Panc1 (cell line): ENCODE measurements at regions not wholly inside any gene's neighbourhood (a gene's known extent, or its start where the extent isn't known, plus 50 kb on each side); places are given as distances from the start of the nearest gene placed in this dataset.

Experiments
- ATAC-seq: fragments of 200-7000 bp; cut with Tn5 transposase; 2 replicates; pipeline ENCODE4 v1.9.1; 2020; ENCODE audit warnings: mild to moderate bottlenecking, moderate library complexity
- BruUV-seq: library from RNA; stranded (reverse); fragments of 400-500 nt; replicated peaks from 2 replicates; lab custom pipeline; 2021; lab: Mats Ljungman, UMichigan
- CTCF ChIA-PET: fragments of 300-600 bp; sonication (Branson Sonifier 250); formaldehyde crosslinking; loops from one replicate; lab custom pipeline; 2022; ENCODE audit warnings: antibody characterized with exemption; lab: Charles Lee
- POLR2A ChIA-PET: fragments of 300-600 bp; sonication (Branson Sonifier 250); formaldehyde crosslinking; loops from one replicate; lab custom pipeline; 2022; ENCODE audit warnings: antibody characterized with exemption; lab: Charles Lee
- DNase-seq: peaks from one replicate; pipeline ENCODE4 v3.0.0-alpha.2; 2010; ENCODE audit warnings: low read depth, low spot score
- H3K27ac ChIP-seq: 2 replicates; pipeline ENCODE4 v1.5.1; 2011; ENCODE audit warnings: mild to moderate bottlenecking, low read length, inconsistent platforms
- H3K27me3 ChIP-seq: fragments of 200-500 bp; sonication (Bioruptor generic); 2 replicates; pipeline ENCODE4 v1.6.0; 2014; ENCODE audit warnings: low read length, inconsistent platforms; ENCODE audit not compliant: control insufficient read depth, insufficient read depth
- H3K36me3 ChIP-seq: fragments of 200-500 bp; sonication (Bioruptor generic); 2 replicates; pipeline ENCODE4 v1.5.1; 2014; ENCODE audit warnings: inconsistent platforms, mild to moderate bottlenecking, low read length, moderate library complexity; ENCODE audit not compliant: control insufficient read depth, insufficient read depth
- H3K4me1 ChIP-seq: 2 replicates; pipeline ENCODE4 v1.5.1; 2011; ENCODE audit warnings: inconsistent platforms, mild to moderate bottlenecking, low read length, moderate library complexity; ENCODE audit not compliant: control insufficient read depth, insufficient read depth
- H3K4me3 ChIP-seq, 2 experiments: 2 replicates each; pipeline ENCODE4 v1.5.1; 2011 to 2012; ENCODE audit warnings: low read depth in 2 of 2, low read length in 2 of 2, mild to moderate bottlenecking in 2 of 2, inconsistent platforms in 1 of 2, moderate library complexity in 1 of 2
- H3K9me3 ChIP-seq: fragments of 200-500 bp; sonication (Bioruptor generic); 2 replicates; pipeline ENCODE4 v1.5.1; 2014; ENCODE audit warnings: low read depth, mild to moderate bottlenecking, inconsistent platforms, low read length, moderate library complexity; ENCODE audit not compliant: control insufficient read depth, insufficient read depth
- CTCF ChIP-seq: fragments of 450-650 bp; IDR thresholded peaks from 2 replicates; pipeline ENCODE4 v1.5.1; 2017; ENCODE audit warnings: mild to moderate bottlenecking
- POLR2AphosphoS5 ChIP-seq: IDR thresholded peaks from 2 replicates; pipeline ENCODE4 v1.6.1; 2012; ENCODE audit warnings: mild to moderate bottlenecking, low read depth, low read length, moderate library complexity
- REST ChIP-seq, 2 experiments: IDR thresholded peaks; 2 replicates each; pipeline ENCODE4 v1.6.1; 2011 to 2012; ENCODE audit warnings: low read depth in 2 of 2, control low read depth in 1 of 2, low read length in 1 of 2, mild to moderate bottlenecking in 1 of 2, moderate library complexity in 1 of 2; ENCODE audit not compliant: insufficient read depth in 1 of 2
- SIN3A ChIP-seq: IDR thresholded peaks from 2 replicates; pipeline ENCODE4 v1.6.1; 2012; ENCODE audit warnings: low read depth, mild to moderate bottlenecking, low read length, moderate library complexity, borderline replicate concordance; ENCODE audit not compliant: insufficient read depth
- TCF7L2 ChIP-seq: IDR thresholded peaks from 2 replicates; pipeline ENCODE4 v1.6.1; 2011; ENCODE audit warnings: mild to moderate bottlenecking, low read depth, low read length, inconsistent platforms
- in situ Hi-C: cut with HindIII; loops from 2 replicates; pipeline ENCODE4 v1.10.0; 2016; ENCODE audit warnings: low sequenced_read_pairs, low pct_unique_long_range_greater_than_20kb
- intact Hi-C: fragments of 100-400 bp; cut with micrococcal nuclease; formaldehyde crosslinking; loops from one replicate; pipeline ENCODE4 v1.10.0; 2022; ENCODE audit not compliant: unreplicated experiment

- ATAC-seq, result no peak
- H3K27ac ChIP-seq, result no peak overlapping the region
- H3K4me3 ChIP-seq, result no peak overlapping the region
- H3K36me3 ChIP-seq, result no peaks in the 10 kb centered on the region
- intact Hi-C loops (no loop called here), in situ Hi-C loops (no loop called here)
- ChIA-PET POLR2A (no interaction called here), CTCF (no interaction called here)
- no peak for DNase-seq
- no peaks in the 10 kb centered on the region for H3K27me3 ChIP-seq
- no peaks in the 10 kb centered on the region for H3K4me1 ChIP-seq
- no peak for TF ChIP-seq POLR2AphosphoS5
- no peak for TF ChIP-seq SIN3A
- TF ChIP-seq TCF7L2, result no peak
- no peak for TF ChIP-seq CTCF
- TF ChIP-seq REST (IDR thresholded peaks at IDR 0.05; ENCODE audit: insufficient read depth in 1 of 2, low read depth in 2 of 2, low read length in 1 of 2), result no peak
- H3K9me3 ChIP-seq, result no peaks in the 10 kb centered on the region
- no TSS peak for BruUV-seq
Observed at GRCh38 chr16:13359835-13360234, 458.4 kb downstream of the SHISA9 start.

- intact Hi-C loops, result no loop called here
- CTCF ChIA-PET, result no interaction called here
Observed at GRCh38 chr16:13372421-13372820, 471.0 kb downstream of the SHISA9 start.

GRCh38 chr16:13376174-13376573 lies 474.8 kb downstream of the SHISA9 start:
- no peak for ATAC-seq
- intact Hi-C loops (no loop called here), in situ Hi-C loops (no loop called here)
- CTCF ChIA-PET, result no interaction called here
- Histone ChIP-seq H3K27me3 (no peaks in the 10 kb centered on the region), H3K4me1 (no peaks in the 10 kb centered on the region), H3K4me3 (no peak overlapping the region), H3K9me3 (no peaks in the 10 kb centered on the region), H3K36me3 (no peaks in the 10 kb centered on the region), H3K27ac (no peak overlapping the region)
- POLR2A ChIA-PET, result no interaction called here
- no TSS peak for BruUV-seq
- no peak for TF ChIP-seq POLR2AphosphoS5
- no peak for TF ChIP-seq CTCF
- no peak for TF ChIP-seq REST (IDR thresholded peaks at IDR 0.05; ENCODE audit: insufficient read depth in 1 of 2, low read depth in 2 of 2, low read length in 1 of 2)
- TF ChIP-seq TCF7L2, result no peak
- no peak for TF ChIP-seq SIN3A
- no peak for DNase-seq

More at GRCh38 chr16:13372421-13372820, 471.0 kb downstream of the SHISA9 start:
- no TSS peak for BruUV-seq
- POLR2A ChIA-PET, result no interaction called here
- ATAC-seq (no peak), DNase-seq (no peak)
- no peaks in the 10 kb centered on the region; the same call in 1 of the 2 replicates for H3K27me3 ChIP-seq
- no peaks in the 10 kb centered on the region for H3K9me3 ChIP-seq
- H3K4me3 ChIP-seq, result no peak overlapping the region
- no peaks in the 10 kb centered on the region for H3K4me1 ChIP-seq
- in situ Hi-C loops, result no loop called here
- no peaks in the 10 kb centered on the region for H3K36me3 ChIP-seq
- no peak overlapping the region for H3K27ac ChIP-seq
- TF ChIP-seq SIN3A, result no peak
